H1 (cell line): ENCODE measurements at regions not wholly inside any gene's neighbourhood (a gene's known extent, or its start where the extent isn't known, plus 50 kb on each side); places are given as distances from the start of the nearest gene placed in this dataset.

Experiments
- CBX5 ChIP-seq: fragments of 300-800, 300-1000 bp; sonication (generic); IDR thresholded peaks from 2 replicates; pipeline ENCODE4 v1.7.1; 2016; ENCODE audit warnings: antibody characterized with exemption, low read length, low read depth
- CBX8 ChIP-seq: fragments of 300-800, 300-1000 bp; sonication (generic); IDR thresholded peaks from 2 replicates; pipeline ENCODE4 v1.7.1; 2016; ENCODE audit warnings: low read depth, low read length, borderline replicate concordance
- CREB1 ChIP-seq: IDR thresholded peaks from 2 replicates; pipeline ENCODE4 v1.6.1; 2012; ENCODE audit warnings: inconsistent platforms
- EZH2 ChIP-seq: fragments of 200-600 bp; sonication (generic); IDR thresholded peaks from 2 replicates; pipeline ENCODE4 v1.7.1; 2012; ENCODE audit warnings: low read depth, mild to moderate bottlenecking, moderate library complexity, low read length, inconsistent platforms; ENCODE audit not compliant: severe bottlenecking
- GABPA ChIP-seq: IDR thresholded peaks from 2 replicates; pipeline ENCODE4 v1.6.1; 2011; ENCODE audit warnings: mild to moderate bottlenecking, low read length, moderate library complexity, borderline replicate concordance; ENCODE audit not compliant: insufficient read depth
- HDAC2 ChIP-seq, 2 experiments: fragments of 300-600 bp in 1 of 2; sonication (generic) in 1 of 2; IDR thresholded peaks; 2 replicates each; pipeline ENCODE4 v1.6.1; 2011 to 2012; ENCODE audit warnings: low read depth in 2 of 2, low read length in 2 of 2, mild to moderate bottlenecking in 2 of 2, moderate library complexity in 2 of 2, borderline replicate concordance in 1 of 2, inconsistent platforms in 1 of 2
- KDM4A ChIP-seq: IDR thresholded peaks from one replicate; pipeline ENCODE4 v1.7.1; 2012; ENCODE audit warnings: low read depth, mild to moderate bottlenecking, moderate library complexity, low read length, inconsistent platforms; ENCODE audit not compliant: severe bottlenecking
- KDM5A ChIP-seq: fragments of 200-600 bp; IDR thresholded peaks from 2 replicates; pipeline ENCODE4 v1.7.1; 2012; ENCODE audit warnings: mild to moderate bottlenecking, low read length, inconsistent platforms, mixed read lengths
- NRF1 ChIP-seq: IDR thresholded peaks from 2 replicates; pipeline ENCODE4 v1.6.1; 2011; ENCODE audit warnings: mild to moderate bottlenecking, low read depth, low read length, improper control_type of control experiment
- POU5F1 ChIP-seq: IDR thresholded peaks from 2 replicates; pipeline ENCODE4 v1.6.1; 2011; ENCODE audit warnings: low read depth, mild to moderate bottlenecking, low read length, moderate library complexity
- RXRA ChIP-seq: IDR thresholded peaks from 2 replicates; pipeline ENCODE4 v1.6.1; 2011; ENCODE audit warnings: low read depth, mild to moderate bottlenecking, low read length, moderate library complexity; ENCODE audit not compliant: insufficient read depth
- SIRT6 ChIP-seq: IDR thresholded peaks from one replicate; pipeline ENCODE4 v1.7.1; 2012; ENCODE audit warnings: low read length, inconsistent platforms
- SRF ChIP-seq: IDR thresholded peaks from 2 replicates; pipeline ENCODE4 v1.6.1; 2011; ENCODE audit warnings: mild to moderate bottlenecking, low read depth, low read length, moderate library complexity

DNA sequence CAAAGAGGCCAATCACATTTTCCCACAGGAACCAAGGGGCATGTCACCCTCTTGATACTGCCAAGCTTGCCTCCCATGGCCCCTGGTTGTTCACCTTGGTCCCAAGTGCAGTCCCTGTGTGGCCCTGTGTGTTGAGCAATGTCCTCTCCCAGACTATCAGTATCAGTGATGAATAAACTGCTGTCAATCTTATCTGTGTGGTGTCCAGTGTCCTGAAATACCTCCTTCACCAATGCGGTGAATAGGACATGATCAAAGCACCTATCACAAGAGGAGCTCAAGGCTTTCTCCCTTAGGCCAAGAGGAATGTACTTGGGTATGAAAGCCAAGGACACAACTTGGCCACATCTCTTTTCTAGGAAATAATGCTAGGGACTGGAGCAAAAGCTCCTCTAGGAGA lies 68.2 kb downstream of the MAIP1 start (continued):
- TF ChIP-seq EZH2: no peak
- TF ChIP-seq NRF1: no peak
- TF ChIP-seq CBX8: no peak
- TF ChIP-seq RXRA: no peak
- no peak for TF ChIP-seq CREB1
- no peak for TF ChIP-seq POU5F1
- no peak for TF ChIP-seq CBX5
- TF ChIP-seq HDAC2 (IDR thresholded peaks at IDR 0.05; ENCODE audit: borderline replicate concordance in 1 of 2, low read depth in 2 of 2, low read length in 2 of 2): no peak
- TF ChIP-seq SRF: no peak
- no peak for TF ChIP-seq KDM4A
- no peak for TF ChIP-seq KDM5A
- TF ChIP-seq SIRT6: no peak
- no peak for TF ChIP-seq GABPA
